ENCODE measurements at regions not wholly inside any gene's neighbourhood (a gene's known extent, or its start where the extent isn't known, plus 50 kb on each side); places are given as distances from the start of the nearest gene placed in this dataset.
"Not testable (repeated sequence)": the region's sequence is repeated elsewhere in the genome, so short reads cannot be mapped to it uniquely, and the experiment has no call there.

GRCh38 chr5:25568989-25569625 lies 924.3 kb upstream of the CDH10 start:
- Histone ChIP-seq H3K4me3 (ENCODE audit: low read depth in 1 of 2, low read length in 2 of 2) (no peak overlapping the region), H3K4me1 (ENCODE audit: control insufficient read depth in 1 of 2, insufficient read depth in 2 of 2, low read length in 2 of 2) (no peaks in the 10 kb centered on the region), H3K27me3 (ENCODE audit: low read depth, low read length) (no peaks in the 10 kb centered on the region), H3K9me3 (ENCODE audit: control insufficient read depth in 1 of 2, low read length in 2 of 2) (peaks cover 0 to 7% of the 10 kb centered on the region in 2 donors), H3K36me3 (ENCODE audit: control insufficient read depth in 1 of 2, insufficient read depth in 2 of 2, low read length in 2 of 2) (no peaks in the 10 kb centered on the region), H3K27ac (ENCODE audit: low read length) (no peak overlapping the region)

DNA sequence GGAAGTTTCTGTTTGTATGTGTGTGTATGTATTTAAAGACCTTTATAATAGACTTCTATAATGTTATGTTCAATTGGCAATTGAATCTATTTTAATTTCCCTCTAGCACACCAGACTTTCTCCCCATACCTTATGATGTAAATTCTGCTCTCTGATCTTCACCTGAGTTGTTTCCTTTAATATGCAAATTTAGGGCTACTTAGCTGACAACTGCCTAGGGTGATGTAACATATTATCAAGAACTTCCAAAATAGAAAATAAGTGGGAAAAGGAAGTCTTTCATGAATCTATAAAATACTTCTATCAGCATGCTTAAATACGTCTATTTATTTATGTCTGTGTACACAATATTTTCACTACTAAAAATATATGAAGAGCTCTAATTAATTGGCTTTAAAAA lies 923.5 kb upstream of the CDH10 start:
- no peaks in the 10 kb centered on the region for H3K4me1 ChIP-seq (ENCODE audit: control insufficient read depth in 1 of 2, insufficient read depth in 2 of 2, low read length in 2 of 2)
- peaks cover 0 to 8% of the 10 kb centered on the region in 2 donors for H3K9me3 ChIP-seq (ENCODE audit: control insufficient read depth in 1 of 2, low read length in 2 of 2)
- H3K27me3 ChIP-seq (ENCODE audit: low read depth, low read length), result no peaks in the 10 kb centered on the region
- H3K4me3 ChIP-seq (ENCODE audit: low read depth in 1 of 2, low read length in 2 of 2), result no peak overlapping the region
- H3K36me3 ChIP-seq (ENCODE audit: control insufficient read depth in 1 of 2, insufficient read depth in 2 of 2, low read length in 2 of 2), result no peaks in the 10 kb centered on the region
- no peak overlapping the region for H3K27ac ChIP-seq (ENCODE audit: low read length)

GRCh38 chr5:25567881-25568280 lies 923.1 kb upstream of the CDH10 start:
- no peaks in the 10 kb centered on the region for H3K4me1 ChIP-seq (ENCODE audit: control insufficient read depth in 1 of 2, insufficient read depth in 2 of 2, low read length in 2 of 2)
- no peak overlapping the region for H3K27ac ChIP-seq (ENCODE audit: low read length)
- peaks cover 0 to 12% of the 10 kb centered on the region in 2 donors for H3K9me3 ChIP-seq (ENCODE audit: control insufficient read depth in 1 of 2, low read length in 2 of 2)
- no peaks in the 10 kb centered on the region for H3K27me3 ChIP-seq (ENCODE audit: low read depth, low read length)
- no peak overlapping the region for H3K4me3 ChIP-seq (ENCODE audit: low read depth in 1 of 2, low read length in 2 of 2)
- H3K36me3 ChIP-seq (ENCODE audit: control insufficient read depth in 1 of 2, insufficient read depth in 2 of 2, low read length in 2 of 2), result no peaks in the 10 kb centered on the region

DNA sequence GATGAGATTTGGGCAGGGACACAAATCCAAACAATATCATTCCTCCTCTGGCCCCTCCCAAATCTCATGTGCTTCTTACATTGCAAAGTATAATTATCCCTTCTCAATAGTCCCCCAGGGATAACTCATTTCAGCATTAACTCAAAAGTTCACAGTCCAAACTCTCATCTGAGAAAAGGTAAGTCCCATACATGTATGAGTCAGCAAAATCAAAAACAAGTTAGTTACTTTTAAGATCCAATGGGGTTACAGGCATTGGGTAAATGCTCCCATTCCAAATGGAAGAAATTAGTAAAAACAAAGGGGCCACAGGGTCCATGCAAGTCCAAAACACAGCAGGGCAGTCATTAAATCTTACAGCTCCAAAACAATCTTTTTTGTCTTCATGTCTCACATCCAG lies 917.9 kb upstream of the CDH10 start:
- no peaks in the 10 kb centered on the region for H3K27me3 ChIP-seq (ENCODE audit: low read depth, low read length)
- no peaks in the 10 kb centered on the region for H3K4me1 ChIP-seq (ENCODE audit: control insufficient read depth in 1 of 2, insufficient read depth in 2 of 2, low read length in 2 of 2)
- no peak overlapping the region for H3K27ac ChIP-seq (ENCODE audit: low read length)
- H3K9me3 ChIP-seq (ENCODE audit: control insufficient read depth in 1 of 2, low read length in 2 of 2), result peaks cover 0 to 5% of the 10 kb centered on the region in 2 donors
- H3K4me3 ChIP-seq (ENCODE audit: low read depth in 1 of 2, low read length in 2 of 2), result no peak overlapping the region
- no peaks in the 10 kb centered on the region for H3K36me3 ChIP-seq (ENCODE audit: control insufficient read depth in 1 of 2, insufficient read depth in 2 of 2, low read length in 2 of 2)

DNA sequence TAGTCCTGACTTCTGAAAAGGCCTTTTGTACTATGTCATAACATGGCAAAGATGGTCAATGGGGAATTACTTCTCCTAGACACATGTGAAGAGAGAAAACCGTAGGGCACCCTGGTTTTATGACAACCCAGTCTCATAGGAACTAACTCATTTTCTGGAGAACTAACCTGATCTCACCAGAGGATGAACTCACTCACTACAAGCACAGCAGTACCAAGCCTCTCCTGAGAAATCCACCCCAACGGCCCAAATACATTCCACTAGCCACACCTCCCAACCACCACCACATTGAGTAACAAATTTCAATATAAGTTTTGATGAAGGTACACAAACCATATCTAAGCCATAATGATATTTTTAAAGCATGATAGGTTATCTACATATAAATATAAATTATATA lies 909.3 kb upstream of the CDH10 start:
- Histone ChIP-seq H3K27ac (ENCODE audit: low read length) (no peak overlapping the region), H3K36me3 (ENCODE audit: control insufficient read depth in 1 of 2, insufficient read depth in 2 of 2, low read length in 2 of 2) (no peaks in the 10 kb centered on the region), H3K9me3 (ENCODE audit: control insufficient read depth in 1 of 2, low read length in 2 of 2) (no peaks in the 10 kb centered on the region), H3K4me1 (ENCODE audit: control insufficient read depth in 1 of 2, insufficient read depth in 2 of 2, low read length in 2 of 2) (no peaks in the 10 kb centered on the region), H3K4me3 (ENCODE audit: low read depth in 1 of 2, low read length in 2 of 2) (no peak overlapping the region), H3K27me3 (ENCODE audit: low read depth, low read length) (no peaks in the 10 kb centered on the region)

GRCh38 chr5:25552871-25553481 lies 908.2 kb upstream of the CDH10 start:
- Histone ChIP-seq H3K27ac (ENCODE audit: low read length) (no peak overlapping the region), H3K9me3 (ENCODE audit: control insufficient read depth in 1 of 2, low read length in 2 of 2) (no peaks in the 10 kb centered on the region), H3K4me3 (ENCODE audit: low read depth in 1 of 2, low read length in 2 of 2) (no peak overlapping the region), H3K36me3 (ENCODE audit: control insufficient read depth in 1 of 2, insufficient read depth in 2 of 2, low read length in 2 of 2) (no peaks in the 10 kb centered on the region), H3K27me3 (ENCODE audit: low read depth, low read length) (no peaks in the 10 kb centered on the region), H3K4me1 (ENCODE audit: control insufficient read depth in 1 of 2, insufficient read depth in 2 of 2, low read length in 2 of 2) (no peaks in the 10 kb centered on the region)

DNA sequence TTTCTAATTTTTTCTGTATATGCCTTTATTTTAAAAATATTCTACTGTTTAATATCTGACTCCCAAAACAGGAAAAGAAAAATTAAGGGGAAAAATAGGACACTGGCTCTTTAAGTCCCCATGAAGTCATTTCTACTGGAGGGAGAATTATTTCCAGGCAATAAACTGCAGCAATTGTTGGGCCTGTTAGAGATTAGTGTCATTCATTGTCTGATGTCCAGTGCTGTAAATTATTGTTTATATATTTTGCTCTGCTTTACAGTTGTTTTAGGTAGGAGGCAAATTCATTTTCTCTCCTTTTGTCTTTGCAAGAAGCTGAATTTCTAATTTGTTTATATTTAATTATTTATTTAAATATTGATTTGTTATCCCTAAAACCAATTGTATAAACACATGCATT lies 906.0 kb upstream of the CDH10 start:
- no peak overlapping the region for H3K27ac ChIP-seq (ENCODE audit: low read length)
- no peaks in the 10 kb centered on the region for H3K27me3 ChIP-seq (ENCODE audit: low read depth, low read length)
- no peaks in the 10 kb centered on the region for H3K9me3 ChIP-seq (ENCODE audit: control insufficient read depth in 1 of 2, low read length in 2 of 2)
- no peaks in the 10 kb centered on the region for H3K36me3 ChIP-seq (ENCODE audit: control insufficient read depth in 1 of 2, insufficient read depth in 2 of 2, low read length in 2 of 2)
- H3K4me3 ChIP-seq (ENCODE audit: low read depth in 1 of 2, low read length in 2 of 2), result no peak overlapping the region
- no peaks in the 10 kb centered on the region for H3K4me1 ChIP-seq (ENCODE audit: control insufficient read depth in 1 of 2, insufficient read depth in 2 of 2, low read length in 2 of 2)

- no peak overlapping the region for H3K27ac ChIP-seq (ENCODE audit: low read length)
- H3K4me1 ChIP-seq (ENCODE audit: control insufficient read depth in 1 of 2, insufficient read depth in 2 of 2, low read length in 2 of 2), result no peaks in the 10 kb centered on the region
These were observed 900.0 kb upstream of the CDH10 start for GRCh38 chr5:25544652-25545249.

GRCh38 chr5:25540628-25541027 lies 895.9 kb upstream of the CDH10 start:
- Histone ChIP-seq H3K4me1 (ENCODE audit: control insufficient read depth in 1 of 2, insufficient read depth in 2 of 2, low read length in 2 of 2) (no peaks in the 10 kb centered on the region), H3K27ac (ENCODE audit: low read length) (no peak overlapping the region), H3K9me3 (ENCODE audit: control insufficient read depth in 1 of 2, low read length in 2 of 2) (no peaks in the 10 kb centered on the region), H3K4me3 (ENCODE audit: low read depth in 1 of 2, low read length in 2 of 2) (no peak overlapping the region), H3K36me3 (ENCODE audit: control insufficient read depth in 1 of 2, insufficient read depth in 2 of 2, low read length in 2 of 2) (no peaks in the 10 kb centered on the region), H3K27me3 (ENCODE audit: low read depth, low read length) (no peaks in the 10 kb centered on the region)

More at GRCh38 chr5:25544652-25545249, 900.0 kb upstream of the CDH10 start:
- no peaks in the 10 kb centered on the region for H3K36me3 ChIP-seq (ENCODE audit: control insufficient read depth in 1 of 2, insufficient read depth in 2 of 2, low read length in 2 of 2)
- H3K9me3 ChIP-seq (ENCODE audit: control insufficient read depth in 1 of 2, low read length in 2 of 2), result no peaks in the 10 kb centered on the region
- H3K4me3 ChIP-seq (ENCODE audit: low read depth in 1 of 2, low read length in 2 of 2), result no peak overlapping the region
- H3K27me3 ChIP-seq (ENCODE audit: low read depth, low read length), result no peaks in the 10 kb centered on the region

DNA sequence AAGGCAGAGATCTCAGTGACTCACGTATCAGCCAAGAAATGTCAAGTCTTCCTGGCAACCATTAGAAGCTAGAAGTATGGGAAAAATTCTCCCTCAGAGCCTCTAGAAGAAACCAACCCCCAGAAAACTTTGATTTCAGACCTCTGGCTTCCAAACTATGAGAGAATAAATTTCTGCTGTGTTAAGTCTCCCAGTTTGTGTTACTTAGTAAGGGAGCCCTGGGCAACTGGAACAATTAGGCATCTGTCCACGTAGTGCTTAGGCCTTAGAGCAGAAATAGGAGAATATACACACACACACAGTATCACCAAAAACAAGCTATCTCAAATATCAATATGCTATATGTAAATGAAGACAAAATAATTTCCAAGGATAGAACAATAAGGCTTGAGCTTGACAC lies 894.8 kb upstream of the CDH10 start:
- Histone ChIP-seq H3K4me3 (ENCODE audit: low read depth in 1 of 2, low read length in 2 of 2) (no peak overlapping the region), H3K9me3 (ENCODE audit: control insufficient read depth in 1 of 2, low read length in 2 of 2) (no peaks in the 10 kb centered on the region), H3K36me3 (ENCODE audit: control insufficient read depth in 1 of 2, insufficient read depth in 2 of 2, low read length in 2 of 2) (no peaks in the 10 kb centered on the region), H3K27ac (ENCODE audit: low read length) (no peak overlapping the region), H3K4me1 (ENCODE audit: control insufficient read depth in 1 of 2, insufficient read depth in 2 of 2, low read length in 2 of 2) (no peaks in the 10 kb centered on the region), H3K27me3 (ENCODE audit: low read depth, low read length) (no peaks in the 10 kb centered on the region)

DNA sequence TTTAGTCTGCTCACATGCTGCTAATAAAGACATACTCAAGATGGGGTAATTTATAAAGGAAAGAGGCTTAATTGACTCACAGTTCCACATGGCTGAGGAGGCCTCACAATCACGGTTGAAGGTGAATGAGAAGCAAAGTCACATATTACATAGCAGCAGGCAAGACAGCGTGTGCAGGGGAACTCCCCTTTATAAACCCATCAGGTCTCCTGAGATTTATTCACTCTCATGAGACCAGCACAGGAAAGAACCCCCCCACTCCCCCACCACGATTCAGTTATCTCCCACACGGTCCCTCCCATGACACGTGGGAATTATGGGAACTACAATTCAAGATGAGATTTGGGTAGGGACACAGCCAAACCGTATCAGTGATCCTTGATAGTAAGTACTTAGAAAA lies 891.7 kb upstream of the CDH10 start:
- H3K27ac ChIP-seq (ENCODE audit: low read length); H3K4me1 ChIP-seq (ENCODE audit: control insufficient read depth in 1 of 2, insufficient read depth in 2 of 2, low read length in 2 of 2); H3K4me3 ChIP-seq (ENCODE audit: low read depth in 1 of 2, low read length in 2 of 2); H3K36me3 ChIP-seq (ENCODE audit: control insufficient read depth in 1 of 2, insufficient read depth in 2 of 2, low read length in 2 of 2); H3K27me3 ChIP-seq (ENCODE audit: low read depth, low read length); H3K9me3 ChIP-seq (ENCODE audit: control insufficient read depth in 1 of 2, low read length in 2 of 2): not testable (repeated sequence)

GRCh38 chr5:25516141-25516540 lies 871.4 kb upstream of the CDH10 start:
- no peak overlapping the region for H3K4me3 ChIP-seq (ENCODE audit: low read depth in 1 of 2, low read length in 2 of 2)

More at GRCh38 chr5:25516141-25516540, 871.4 kb upstream of the CDH10 start:
- no peaks in the 10 kb centered on the region for H3K9me3 ChIP-seq (ENCODE audit: control insufficient read depth in 1 of 2, low read length in 2 of 2)
- H3K4me1 ChIP-seq (ENCODE audit: control insufficient read depth in 1 of 2, insufficient read depth in 2 of 2, low read length in 2 of 2), result no peaks in the 10 kb centered on the region
- H3K27me3 ChIP-seq (ENCODE audit: low read depth, low read length), result no peaks in the 10 kb centered on the region
- H3K36me3 ChIP-seq (ENCODE audit: control insufficient read depth in 1 of 2, insufficient read depth in 2 of 2, low read length in 2 of 2), result no peaks in the 10 kb centered on the region
- no peak overlapping the region for H3K27ac ChIP-seq (ENCODE audit: low read length)

All from muscle layer of duodenum (tissue), 2 donors.